ENCODE measurements at regions not wholly inside any gene's neighbourhood (a gene's known extent, or its start where the extent isn't known, plus 50 kb on each side); places are given as distances from the start of the nearest gene placed in this dataset.

- H3K27ac ChIP-seq = no peak overlapping the region
- H4K20me1 ChIP-seq (ENCODE audit: insufficient read depth) = no peaks in the 10 kb centered on the region
- H3K79me2 ChIP-seq (ENCODE audit: insufficient read depth, low read depth) = no peaks in the 10 kb centered on the region
- peaks cover 93% of the 10 kb centered on the region for H3K4me1 ChIP-seq (ENCODE audit: low read depth, poor library complexity, severe bottlenecking)
- no peak overlapping the region for H3K4me3 ChIP-seq (IDR thresholded peaks at IDR 0.05; ENCODE audit: insufficient read depth, low read depth, low read length)
- TF ChIP-seq CTCF (conservative IDR thresholded peaks at IDR 0.05; ENCODE audit: low read depth, low read length) = no peak
- no peak overlapping the region for H2AFZ ChIP-seq (ENCODE audit: low read depth)
- H3K27me3 ChIP-seq (ENCODE audit: insufficient read depth, low read depth) = no peaks in the 10 kb centered on the region
- no peaks in the 10 kb centered on the region for H3K36me3 ChIP-seq (ENCODE audit: insufficient read depth)
- no peak overlapping the region for H3K4me2 ChIP-seq
- H3K9ac ChIP-seq = no peak overlapping the region
Observed at GRCh38 chr11:33474866-33475265, 217.7 kb downstream of the HIPK3 start.

- H3K9ac ChIP-seq = no peak overlapping the region
- peak overlapping the region; percentile 61 for H3K4me2 ChIP-seq
- peaks cover 93% of the 10 kb centered on the region for H3K4me1 ChIP-seq (ENCODE audit: low read depth, poor library complexity, severe bottlenecking)
- peak overlapping the region; percentile 22; the same call in 1 of the 2 replicates for H3K27ac ChIP-seq
- H2AFZ ChIP-seq (ENCODE audit: low read depth) = peak overlapping the region; percentile 22; the same call in 1 of the 2 replicates
- H3K27me3 ChIP-seq (ENCODE audit: insufficient read depth, low read depth) = no peaks in the 10 kb centered on the region
- no peaks in the 10 kb centered on the region for H3K79me2 ChIP-seq (ENCODE audit: insufficient read depth, low read depth)
- H3K36me3 ChIP-seq (ENCODE audit: insufficient read depth) = no peaks in the 10 kb centered on the region
- H3K4me3 ChIP-seq (IDR thresholded peaks at IDR 0.05; ENCODE audit: insufficient read depth, low read depth, low read length) = no peak overlapping the region
- H4K20me1 ChIP-seq (ENCODE audit: insufficient read depth) = no peaks in the 10 kb centered on the region
- no peak for TF ChIP-seq CTCF (conservative IDR thresholded peaks at IDR 0.05; ENCODE audit: low read depth, low read length)
Observed at GRCh38 chr11:33471541-33471940, 214.4 kb downstream of the HIPK3 start.

GRCh38 chr11:33467966-33468365 is 210.8 kb downstream of the HIPK3 start:
- TF ChIP-seq CTCF (conservative IDR thresholded peaks at IDR 0.05; ENCODE audit: low read depth, low read length) = no peak

GRCh38 chr11:33463059-33463458 is 205.9 kb downstream of the HIPK3 start:
- TF ChIP-seq CTCF (conservative IDR thresholded peaks at IDR 0.05; ENCODE audit: low read depth, low read length) = no peak
- H3K4me2 ChIP-seq = no peak overlapping the region
- H4K20me1 ChIP-seq (ENCODE audit: insufficient read depth) = no peaks in the 10 kb centered on the region
- H3K36me3 ChIP-seq (ENCODE audit: insufficient read depth) = no peaks in the 10 kb centered on the region
- H3K4me3 ChIP-seq (IDR thresholded peaks at IDR 0.05; ENCODE audit: insufficient read depth, low read depth, low read length) = no peak overlapping the region
- peaks cover 30% of the 10 kb centered on the region for H3K4me1 ChIP-seq (ENCODE audit: low read depth, poor library complexity, severe bottlenecking)
- no peak overlapping the region for H2AFZ ChIP-seq (ENCODE audit: low read depth)
- no peaks in the 10 kb centered on the region for H3K27me3 ChIP-seq (ENCODE audit: insufficient read depth, low read depth)
- H3K79me2 ChIP-seq (ENCODE audit: insufficient read depth, low read depth) = no peaks in the 10 kb centered on the region
- H3K9ac ChIP-seq = no peak overlapping the region
- H3K27ac ChIP-seq = no peak overlapping the region

More at GRCh38 chr11:33467966-33468365, 210.8 kb downstream of the HIPK3 start:
- Histone ChIP-seq H3K36me3 (ENCODE audit: insufficient read depth) (no peaks in the 10 kb centered on the region), H3K27ac (peak overlapping the region; percentile 70), H3K4me1 (ENCODE audit: low read depth, poor library complexity, severe bottlenecking) (peaks cover 65% of the 10 kb centered on the region), H2AFZ (ENCODE audit: low read depth) (peak overlapping the region; percentile 9; the same call in 1 of the 2 replicates), H3K9ac (peak overlapping the region; percentile 24; the same call in 1 of the 2 replicates), H3K4me2 (peak overlapping the region; percentile 75), H3K79me2 (ENCODE audit: insufficient read depth, low read depth) (no peaks in the 10 kb centered on the region), H4K20me1 (ENCODE audit: insufficient read depth) (no peaks in the 10 kb centered on the region), H3K27me3 (ENCODE audit: insufficient read depth, low read depth) (no peaks in the 10 kb centered on the region), H3K4me3 (IDR thresholded peaks at IDR 0.05; ENCODE audit: insufficient read depth, low read depth, low read length) (no peak overlapping the region)
